ELF-1 (cell line): ENCODE measurements at regions not wholly inside any gene's neighbourhood (a gene's known extent, or its start where the extent isn't known, plus 50 kb on each side); places are given as distances from the start of the nearest gene placed in this dataset.
"Not testable (repeated sequence)": the region's sequence is repeated elsewhere in the genome, so short reads cannot be mapped to it uniquely, and the experiment has no call there.

Experiments used
- DNase-seq: peaks from one replicate; pipeline ENCODE4 v3.0.0-alpha.2; 2016; ENCODE audit warnings: low read depth, low spot score

- DNase-seq, result no peak
These were observed 128.7 kb downstream of the CEP120 start for GRCh38 chr5:123294544-123294943.

DNA sequence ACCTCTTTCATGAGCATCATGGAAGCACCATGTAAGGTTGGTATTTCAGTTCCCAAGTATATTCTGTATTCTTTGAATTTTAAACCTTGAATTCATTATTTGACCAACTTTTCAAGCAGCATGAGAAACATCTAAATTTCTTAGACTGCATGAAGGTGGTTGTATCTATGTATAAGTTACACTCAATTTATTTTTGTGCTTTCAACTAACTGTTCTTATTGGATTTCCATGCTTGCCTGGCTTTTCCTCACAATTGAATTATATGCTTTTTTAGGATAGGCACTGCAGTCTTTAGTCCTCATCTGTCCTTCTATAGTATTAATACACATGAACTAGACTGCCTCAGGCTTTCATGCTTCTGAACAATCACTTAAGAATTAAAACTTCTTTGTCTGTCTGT is 134.0 kb downstream of the CEP120 start:
- DNase-seq, result no peak

DNA sequence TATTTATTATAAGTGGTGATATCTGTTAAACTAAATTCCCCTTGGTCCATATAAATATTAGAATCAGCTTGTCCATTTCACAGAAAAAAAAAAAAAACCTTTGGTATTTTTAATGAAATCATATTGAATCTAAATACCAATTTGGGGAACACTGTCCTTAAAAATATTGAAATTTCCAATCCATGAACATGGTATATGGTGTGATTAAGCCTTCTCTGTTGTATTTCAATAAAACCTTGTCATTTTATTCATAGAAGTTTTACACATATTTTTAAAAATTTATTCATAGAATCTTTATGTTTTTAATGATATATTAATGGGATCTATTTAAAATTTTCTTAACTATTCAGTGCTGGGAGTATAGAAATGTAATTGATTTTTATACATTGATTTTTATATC is 135.3 kb downstream of the CEP120 start:
- DNase-seq, result no peak

DNA sequence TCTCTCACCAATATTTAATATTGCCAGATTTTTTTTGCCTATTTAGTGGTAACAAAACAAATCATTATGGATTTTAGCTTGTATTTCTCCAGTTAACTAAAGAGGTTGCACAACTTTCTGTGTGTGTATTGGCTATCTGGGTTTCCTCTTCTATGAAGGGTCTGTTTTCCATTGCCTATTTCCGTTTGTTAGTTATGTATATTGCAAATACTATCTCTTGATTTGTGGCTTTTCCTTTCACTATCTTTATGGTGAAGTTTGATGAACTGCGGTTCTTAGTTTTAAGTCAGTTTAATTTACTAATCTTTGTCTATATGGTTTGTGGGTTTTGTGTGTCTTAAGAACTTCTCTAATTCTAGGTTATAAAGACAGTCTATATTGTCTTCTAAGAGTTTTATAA is 136.3 kb downstream of the CEP120 start:
- DNase-seq, result no peak

DNA sequence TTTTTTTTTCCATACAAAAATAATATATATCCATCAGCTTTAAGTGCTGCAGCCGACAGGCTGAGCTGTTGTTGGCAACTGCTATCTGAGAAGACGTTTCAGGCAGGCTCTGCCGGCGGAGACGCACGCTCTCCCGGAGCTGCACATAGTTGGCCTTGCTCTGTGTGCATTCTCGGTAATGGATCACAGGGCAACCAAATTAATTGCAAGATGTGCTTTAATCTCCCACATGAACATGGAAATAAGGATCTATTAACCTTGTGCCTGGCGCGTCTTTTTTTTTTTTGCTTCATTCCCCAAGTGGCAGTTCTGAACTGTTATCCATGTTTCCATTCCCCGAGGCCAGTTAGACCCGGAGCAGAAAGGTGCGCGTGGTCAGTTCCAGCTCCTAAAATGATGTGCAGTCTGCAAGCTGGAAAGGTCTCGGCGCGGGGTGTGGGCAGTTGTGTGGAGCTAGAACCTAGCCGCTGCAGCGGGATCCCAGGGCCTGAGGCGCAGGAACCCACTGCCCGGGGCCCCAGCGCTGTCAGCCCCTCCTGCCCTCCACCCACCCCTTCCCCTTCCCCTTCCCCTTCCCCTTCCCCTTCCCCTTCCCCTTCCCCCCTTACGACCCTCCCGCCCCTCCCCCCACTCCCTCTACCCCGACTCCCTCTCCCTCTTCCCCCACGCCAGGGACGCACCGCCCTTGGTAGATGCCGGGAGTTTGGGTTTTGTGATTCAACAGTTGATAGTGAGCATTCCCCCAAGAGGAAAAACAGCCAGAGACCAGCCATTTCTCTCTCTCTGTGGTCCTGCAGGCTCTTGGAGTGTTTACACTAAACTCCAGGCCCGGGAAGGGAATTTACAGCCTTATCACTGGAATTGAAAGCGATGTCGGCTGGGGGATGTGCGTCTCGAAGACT is 137.8 kb downstream of the CEP120 start:
- DNase-seq, result peak; percentile 80

DNA sequence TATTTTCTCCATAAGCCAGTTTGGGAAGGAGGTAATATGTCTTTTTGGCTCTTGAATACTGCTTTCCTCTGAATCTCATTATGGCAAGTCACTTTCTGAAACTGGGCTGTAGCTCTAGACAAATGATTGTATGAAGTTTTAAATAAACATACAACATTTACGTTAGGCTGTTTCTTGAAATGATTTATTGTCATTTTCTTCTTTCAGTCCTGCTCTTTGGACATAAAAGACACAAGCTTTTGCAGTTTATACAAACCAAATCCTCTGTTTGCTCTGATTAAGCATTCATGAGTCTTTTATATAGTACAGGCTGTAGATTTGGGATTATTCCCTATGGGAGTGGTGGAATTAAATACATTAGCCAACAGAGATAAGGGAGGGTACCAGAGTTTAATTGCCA is 139.7 kb downstream of the CEP120 start:
- no peak for DNase-seq

DNA sequence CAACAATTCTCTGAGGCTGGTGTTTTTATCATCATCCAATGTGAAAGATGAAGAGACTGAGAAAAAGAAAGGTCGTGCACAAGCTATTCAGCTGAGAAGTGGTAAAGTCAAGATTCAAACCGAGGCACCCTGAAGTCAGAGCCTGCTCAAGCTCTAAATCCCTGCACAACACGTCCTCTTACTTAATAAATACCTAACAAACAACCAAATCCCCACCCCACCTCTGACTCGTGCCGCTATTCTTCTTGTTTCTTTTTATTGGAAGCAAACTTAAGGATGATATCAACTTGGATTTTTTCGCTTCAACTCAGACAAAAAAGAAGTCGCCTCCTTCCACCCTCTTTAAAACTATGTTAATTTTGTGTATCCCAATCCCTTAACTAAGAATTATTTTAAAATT is 140.2 kb downstream of the CEP120 start:
- no peak for DNase-seq

GRCh38 chr5:123282444-123282843 is 140.8 kb downstream of the CEP120 start:
- DNase-seq, result no peak

DNA sequence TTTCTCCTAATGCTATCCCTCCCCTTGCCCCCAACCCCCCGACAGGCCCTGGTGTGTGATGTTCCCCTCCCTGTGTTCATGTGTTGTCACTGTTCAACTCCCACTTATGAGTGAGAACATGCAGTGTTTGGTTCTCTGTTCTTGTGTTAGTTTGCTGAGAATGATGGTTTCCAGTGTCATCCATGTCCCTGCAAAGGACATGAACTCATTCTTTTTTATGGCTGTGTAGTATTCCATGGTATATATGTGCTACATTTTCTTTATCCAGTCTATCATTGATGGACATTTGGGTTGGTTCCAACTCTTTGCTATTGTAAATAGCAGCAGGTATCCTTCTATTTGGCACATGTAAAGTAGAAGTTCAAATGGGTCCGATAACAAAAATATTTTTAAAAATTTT is 142.3 kb downstream of the CEP120 start:
- not testable (repeated sequence) for DNase-seq

GRCh38 chr5:123279136-123279535 is 144.1 kb downstream of the CEP120 start:
- no peak for DNase-seq

- DNase-seq, result no peak
These were observed 144.9 kb downstream of the CEP120 start for GRCh38 chr5:123278284-123278683.

- no peak for DNase-seq
These were observed 149.2 kb downstream of the CEP120 start for GRCh38 chr5:123273984-123274383.

GRCh38 chr5:123273095-123273494 is 150.1 kb downstream of the CEP120 start:
- DNase-seq, result no peak

DNA sequence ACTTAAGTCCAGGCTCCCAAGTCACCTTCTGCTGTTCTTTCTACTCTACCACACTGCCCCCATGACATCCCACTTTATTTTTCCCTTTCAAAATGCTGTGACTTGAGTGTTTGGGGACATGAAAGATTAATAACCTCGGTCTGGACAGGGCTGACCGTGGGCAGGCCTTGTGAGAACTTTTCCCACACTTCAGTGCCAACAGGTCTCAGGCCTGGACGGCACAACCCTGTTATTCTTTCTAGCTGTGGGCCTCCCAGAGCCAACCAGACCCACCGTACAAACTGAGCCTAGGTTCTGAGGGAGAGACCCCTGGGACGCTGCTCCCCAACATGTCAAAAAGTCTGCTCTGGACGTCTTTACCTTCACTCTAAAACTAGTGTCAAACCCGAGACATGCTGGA is 153.4 kb downstream of the CEP120 start:
- no peak for DNase-seq

GRCh38 chr5:123269436-123269835 is 153.8 kb downstream of the CEP120 start:
- no peak for DNase-seq

DNA sequence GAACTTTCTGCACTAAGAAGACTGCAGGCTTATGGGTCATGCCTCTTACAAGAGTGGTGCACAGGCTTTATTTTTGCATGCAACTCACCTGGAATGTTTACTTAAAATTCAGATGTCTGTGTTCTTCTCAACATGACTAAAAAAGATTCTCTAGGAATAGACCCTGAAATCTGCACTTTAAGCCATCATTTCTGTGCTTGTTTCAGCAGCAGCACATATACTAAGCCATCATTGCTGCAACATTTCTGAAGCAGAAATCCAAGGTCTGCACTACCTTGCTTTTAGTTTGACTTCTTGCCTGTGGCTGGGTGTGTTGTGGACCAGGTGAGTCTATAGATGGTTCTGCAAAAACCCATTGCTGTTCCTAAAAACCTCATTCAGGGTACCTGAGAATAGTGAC is 156.8 kb downstream of the CEP120 start:
- no peak for DNase-seq

DNA sequence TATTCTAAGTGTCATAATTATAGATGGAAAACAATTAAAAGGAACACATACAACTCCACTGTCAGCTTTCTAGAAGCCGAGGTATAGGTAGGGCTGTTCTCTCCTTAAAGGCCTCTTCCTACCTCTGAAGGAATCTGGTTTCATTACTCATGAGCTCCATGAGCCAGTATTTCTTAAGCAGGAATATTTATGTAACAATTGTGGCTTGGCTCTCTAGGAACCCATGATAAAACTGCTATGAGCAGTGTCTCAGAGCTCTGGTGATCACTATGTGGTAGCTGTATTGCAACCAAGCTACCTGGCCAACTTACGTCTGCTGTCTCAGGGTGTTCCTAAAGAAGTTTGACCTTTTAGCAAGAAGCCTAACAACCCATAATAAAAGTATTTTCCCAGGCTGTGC is 157.7 kb downstream of the CEP120 start:
- DNase-seq, result no peak

- DNase-seq, result no peak
These were observed 158.8 kb downstream of the CEP120 start for GRCh38 chr5:123264394-123264793.

DNA sequence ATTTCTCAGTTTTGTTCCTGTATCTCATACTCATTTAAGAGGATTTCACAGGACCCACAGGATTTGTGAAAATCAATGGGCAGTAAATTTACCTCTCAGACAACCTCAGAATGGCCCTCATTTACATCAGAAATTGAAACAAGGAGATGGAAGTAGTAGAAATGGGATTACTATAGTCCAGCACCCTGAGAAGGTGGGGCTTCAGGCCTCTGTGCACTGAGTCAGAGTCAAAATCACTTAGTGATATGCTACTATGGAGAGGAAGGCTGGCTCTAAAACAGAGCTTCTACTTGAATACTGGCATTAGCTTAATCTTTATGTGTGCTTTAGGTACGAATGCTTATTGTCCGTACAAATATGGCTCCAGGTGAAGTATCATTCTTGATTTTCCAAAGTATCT is 159.3 kb downstream of the CEP120 start:
- DNase-seq, result no peak

DNA sequence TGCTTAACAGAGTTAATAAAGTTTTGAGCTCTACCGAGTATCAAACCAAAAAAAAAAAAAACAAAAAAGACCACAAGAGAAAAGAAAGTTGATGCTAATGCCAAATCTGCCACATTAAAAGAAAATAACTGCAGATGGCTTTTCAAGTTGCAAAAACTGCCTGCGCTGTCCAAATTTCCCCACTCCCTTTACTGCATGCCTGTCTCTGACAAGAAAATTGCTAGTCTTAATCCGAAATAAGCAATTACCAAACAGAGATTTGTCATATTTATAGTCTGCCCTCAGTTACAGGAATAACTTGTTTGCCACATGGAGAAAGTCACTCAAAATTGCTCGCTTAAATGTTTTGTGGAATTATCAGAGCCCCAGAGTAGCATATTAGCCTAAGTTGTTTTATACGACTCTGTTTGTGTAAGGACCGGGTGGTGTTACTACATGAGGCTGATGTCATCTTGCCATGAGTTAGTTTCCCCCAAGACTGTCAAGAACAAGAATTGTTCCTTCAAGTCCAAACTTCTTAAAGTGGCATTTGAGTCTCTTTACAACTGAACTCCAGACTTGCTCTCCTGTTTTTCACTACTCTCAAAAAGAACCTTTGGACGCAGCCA is 160.9 kb downstream of the CEP120 start:
- no peak for DNase-seq

- no peak for DNase-seq
These were observed 161.5 kb downstream of the CEP120 start for GRCh38 chr5:123261752-123262151.

GRCh38 chr5:123249446-123249845 is 160.4 kb downstream of the PRDM6 start:
- DNase-seq, result no peak

- DNase-seq, result no peak
These were observed 156.6 kb downstream of the PRDM6 start for GRCh38 chr5:123245689-123246088.
